NCI-H128 (cell line): ENCODE measurements at regions not wholly inside any gene's neighbourhood (a gene's known extent, or its start where the extent isn't known, plus 50 kb on each side); places are given as distances from the start of the nearest gene placed in this dataset.
A peak's percentile ranks its signal among the peaks of the same experiment; 100 is the strongest.

Experiments used
- DNase-seq: peaks from one replicate; lab custom pipeline; 2025; ENCODE audit not compliant: unreplicated experiment; lab: John Stamatoyannopoulos, UW

GRCh38 chr15:25981114-25981513 is 118.0 kb upstream of the ATP10A start:
- DNase-seq = no peak

- DNase-seq = no peak
Measured at GRCh38 chr15:25972141-25972675, 109.1 kb upstream of the ATP10A start.

- DNase-seq = no peak
Measured at GRCh38 chr15:25971053-25971452, 107.9 kb upstream of the ATP10A start.

GRCh38 chr15:25969886-25970285 is 106.8 kb upstream of the ATP10A start:
- no peak for DNase-seq

- DNase-seq = no peak
Measured at GRCh38 chr15:25967116-25967515, 104.0 kb upstream of the ATP10A start.

- DNase-seq = no peak
Measured at GRCh38 chr15:25965326-25965725, 102.2 kb upstream of the ATP10A start.

GRCh38 chr15:25960273-25960672 is 97.1 kb upstream of the ATP10A start:
- DNase-seq = no peak

GRCh38 chr15:25959100-25959499 is 96.0 kb upstream of the ATP10A start:
- DNase-seq = no peak

- DNase-seq = no peak
Measured at GRCh38 chr15:25955628-25956027, 92.5 kb upstream of the ATP10A start.

- no peak for DNase-seq
Measured at GRCh38 chr15:25954398-25954797, 91.3 kb upstream of the ATP10A start.

GRCh38 chr15:25950014-25950413 is 86.9 kb upstream of the ATP10A start:
- DNase-seq = no peak

- no peak for DNase-seq
Measured at GRCh38 chr15:25947323-25948314, 84.5 kb upstream of the ATP10A start.

GRCh38 chr15:25946241-25946805 is 83.2 kb upstream of the ATP10A start:
- no peak for DNase-seq

GRCh38 chr15:25944386-25944785 is 81.3 kb upstream of the ATP10A start:
- no peak for DNase-seq

- no peak for DNase-seq
Measured at GRCh38 chr15:25943831-25944230, 80.7 kb upstream of the ATP10A start.

- no peak for DNase-seq
Measured at GRCh38 chr15:25939122-25939521, 76.0 kb upstream of the ATP10A start.

GRCh38 chr15:25937796-25938195 is 74.7 kb upstream of the ATP10A start:
- no peak for DNase-seq

GRCh38 chr15:25936004-25936403 is 72.9 kb upstream of the ATP10A start:
- no peak for DNase-seq

GRCh38 chr15:25933456-25934158 is 70.5 kb upstream of the ATP10A start:
- peak; percentile 14 for DNase-seq

GRCh38 chr15:25932696-25933095 is 69.6 kb upstream of the ATP10A start:
- DNase-seq = no peak

GRCh38 chr15:25931851-25932250 is 68.7 kb upstream of the ATP10A start:
- DNase-seq = no peak

GRCh38 chr15:25930931-25931330 is 67.8 kb upstream of the ATP10A start:
- no peak for DNase-seq
